ENCODE measurements at regions not wholly inside any gene's neighbourhood (a gene's known extent, or its start where the extent isn't known, plus 50 kb on each side); places are given as distances from the start of the nearest gene placed in this dataset.

DNA sequence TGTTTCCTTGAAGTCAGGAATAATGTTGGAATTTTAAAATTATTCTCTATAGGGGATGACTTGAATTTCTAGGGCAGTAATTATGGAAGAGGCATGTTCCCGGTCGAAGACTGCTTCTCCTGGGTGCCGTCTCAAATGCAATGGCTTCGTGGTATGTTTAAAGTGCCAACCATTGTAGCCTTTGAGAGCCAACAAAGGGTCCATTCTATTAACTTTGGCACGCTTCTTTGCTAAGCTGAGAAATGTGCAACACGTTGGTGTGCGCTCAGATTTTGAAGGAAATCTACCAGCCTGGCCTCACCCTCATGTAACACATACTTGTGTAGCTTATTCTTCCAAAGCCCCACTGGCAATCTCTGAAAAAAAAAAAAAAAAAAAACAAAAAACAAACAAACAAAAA is 221.2 kb upstream of the ANKH start:
- Mint-ChIP-seq H3K9me3 (ENCODE audit: insufficient read depth) (no peaks in the 10 kb centered on the region), H3K4me3 (no peak overlapping the region), H3K36me3 (ENCODE audit: low read depth) (no peaks in the 10 kb centered on the region), H3K27ac (no peak overlapping the region), H3K27me3 (ENCODE audit: low read depth) (no peaks in the 10 kb centered on the region), H3K4me1 (ENCODE audit: low read depth) (no peaks in the 10 kb centered on the region)
- CTCF ChIA-PET, result no interaction called here
- POLR2A ChIA-PET, result no interaction called here
- DNase-seq (no peak), ATAC-seq (no peak)

DNA sequence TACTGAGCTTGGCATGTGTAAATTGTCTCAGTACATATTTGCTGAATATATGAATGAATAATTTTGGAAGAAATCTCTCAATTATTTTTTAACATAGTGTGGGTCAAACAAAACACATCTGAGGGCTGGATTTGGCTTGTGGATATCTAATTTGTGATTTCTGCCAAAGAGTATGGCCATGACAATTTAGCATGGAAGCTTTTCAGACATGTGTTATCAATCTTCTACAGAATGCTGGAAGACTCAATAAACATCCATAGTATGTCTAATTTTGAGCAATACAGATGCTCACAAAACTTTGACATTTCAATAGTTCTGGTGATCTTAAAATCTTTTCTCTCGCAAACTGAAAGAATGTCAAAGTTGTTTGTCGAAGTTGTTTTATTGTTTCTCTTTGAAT is 214.1 kb upstream of the ANKH start:
- H3K36me3 Mint-ChIP-seq (ENCODE audit: low read depth), result no peaks in the 10 kb centered on the region
- no peaks in the 10 kb centered on the region for H3K9me3 Mint-ChIP-seq (ENCODE audit: insufficient read depth)
- H3K27ac Mint-ChIP-seq, result no peak overlapping the region
- no peak for ATAC-seq
- POLR2A ChIA-PET, result no interaction called here
- H3K4me1 Mint-ChIP-seq (ENCODE audit: low read depth), result no peaks in the 10 kb centered on the region
- CTCF ChIA-PET, result interaction anchor here (0.6 kb wide), 1 partner anchor 20 kb away, joined by 3 read pairs; no protein-coding TSS in a partner anchor
- H3K27me3 Mint-ChIP-seq (ENCODE audit: low read depth), result no peaks in the 10 kb centered on the region
- DNase-seq, result no peak
- no peak overlapping the region for H3K4me3 Mint-ChIP-seq

- no peaks in the 10 kb centered on the region for H3K36me3 Mint-ChIP-seq (ENCODE audit: low read depth)
- no peak overlapping the region for H3K4me3 Mint-ChIP-seq
- no peaks in the 10 kb centered on the region for H3K27me3 Mint-ChIP-seq (ENCODE audit: low read depth)
- H3K4me1 Mint-ChIP-seq (ENCODE audit: low read depth), result no peaks in the 10 kb centered on the region
- POLR2A ChIA-PET, result no interaction called here
- H3K27ac Mint-ChIP-seq, result no peak overlapping the region
- H3K9me3 Mint-ChIP-seq (ENCODE audit: insufficient read depth), result no peaks in the 10 kb centered on the region
- DNase-seq (no peak), ATAC-seq (no peak)
- CTCF ChIA-PET, result interaction anchor here (1.0 kb wide), 1 partner anchor 24 kb away, joined by 3 read pairs; no protein-coding TSS in a partner anchor
Measured at GRCh38 chr5:15082096-15082495, 210.5 kb upstream of the ANKH start.

DNA sequence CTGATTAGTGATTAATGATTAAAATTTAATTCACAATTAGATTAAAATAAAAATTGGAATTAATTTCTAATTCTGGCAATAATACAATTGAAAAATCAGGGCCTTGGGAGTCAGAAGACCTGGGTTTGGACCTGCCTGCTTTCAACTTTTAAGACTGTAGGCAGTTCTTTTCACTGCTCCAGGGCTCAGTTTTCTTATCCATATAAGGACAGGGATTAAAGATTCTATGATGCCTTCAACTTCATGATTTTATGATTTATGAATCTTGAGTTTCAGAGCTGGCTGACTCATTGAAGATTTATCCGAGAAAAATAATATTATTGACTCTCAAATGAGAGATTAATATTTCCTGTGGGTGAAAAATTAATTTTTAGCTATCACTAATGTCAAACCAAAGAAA is 208.6 kb upstream of the ANKH start:
- Mint-ChIP-seq H3K27ac (no peak overlapping the region), H3K36me3 (ENCODE audit: low read depth) (no peaks in the 10 kb centered on the region), H3K4me3 (no peak overlapping the region), H3K4me1 (ENCODE audit: low read depth) (no peaks in the 10 kb centered on the region), H3K27me3 (ENCODE audit: low read depth) (no peaks in the 10 kb centered on the region), H3K9me3 (ENCODE audit: insufficient read depth) (no peaks in the 10 kb centered on the region)
- ATAC-seq (no peak), DNase-seq (no peak)
- CTCF ChIA-PET, result no interaction called here
- POLR2A ChIA-PET, result no interaction called here

GRCh38 chr5:15079566-15079965 is 208.0 kb upstream of the ANKH start:
- no peak for DNase-seq
- Mint-ChIP-seq H3K4me3 (no peak overlapping the region), H3K27ac (no peak overlapping the region), H3K9me3 (ENCODE audit: insufficient read depth) (no peaks in the 10 kb centered on the region), H3K36me3 (ENCODE audit: low read depth) (no peaks in the 10 kb centered on the region), H3K4me1 (ENCODE audit: low read depth) (no peaks in the 10 kb centered on the region), H3K27me3 (ENCODE audit: low read depth) (no peaks in the 10 kb centered on the region)
- no peak for ATAC-seq
- ChIA-PET CTCF (no interaction called here), POLR2A (no interaction called here)

DNA sequence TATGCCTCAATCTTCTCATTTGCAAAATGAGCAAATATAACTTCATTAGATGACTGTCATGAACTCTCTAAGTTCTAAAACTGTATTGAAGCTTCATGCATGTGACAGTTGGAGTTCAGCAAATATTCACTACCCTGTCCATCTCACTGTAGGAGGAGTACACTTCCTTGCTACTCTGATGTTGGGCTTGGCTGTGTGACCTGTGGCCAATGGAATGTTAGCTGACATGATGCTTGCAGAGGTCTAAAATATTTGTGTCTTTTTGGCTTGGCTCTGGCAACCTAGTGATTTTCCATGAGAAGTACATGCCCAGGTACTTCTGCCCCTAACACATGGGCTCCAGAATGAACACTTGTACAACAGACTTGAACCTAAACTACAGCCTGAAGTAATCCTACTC is 203.1 kb upstream of the ANKH start:
- H3K4me3 Mint-ChIP-seq, result no peak overlapping the region
- ChIA-PET POLR2A (no interaction called here), CTCF (no interaction called here)
- H3K9me3 Mint-ChIP-seq (ENCODE audit: insufficient read depth), result no peaks in the 10 kb centered on the region
- no peaks in the 10 kb centered on the region for H3K36me3 Mint-ChIP-seq (ENCODE audit: low read depth)
- no peak overlapping the region for H3K27ac Mint-ChIP-seq
- no peaks in the 10 kb centered on the region for H3K4me1 Mint-ChIP-seq (ENCODE audit: low read depth)
- ATAC-seq, result no peak
- no peak for DNase-seq
- no peaks in the 10 kb centered on the region for H3K27me3 Mint-ChIP-seq (ENCODE audit: low read depth)

DNA sequence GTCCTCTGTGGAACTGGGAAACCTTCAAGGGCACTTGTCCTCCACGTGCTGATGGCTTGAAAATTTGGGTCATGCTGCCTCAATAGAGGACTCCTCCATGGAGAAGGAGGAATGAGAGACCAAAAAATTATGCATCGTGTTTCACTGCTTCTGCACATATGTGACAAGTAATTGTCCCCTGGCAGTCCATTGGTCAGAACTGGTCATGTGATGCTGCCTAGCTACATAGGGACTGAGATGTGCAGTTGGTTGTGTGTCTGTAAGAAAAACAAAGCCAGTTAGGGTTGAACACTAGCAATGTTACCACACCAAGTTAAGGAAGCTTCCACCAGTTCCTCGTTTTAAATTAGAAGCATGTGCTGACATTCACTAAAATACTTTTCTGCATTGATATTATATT is 201.9 kb upstream of the ANKH start:
- ATAC-seq (no peak), DNase-seq (no peak)
- no peaks in the 10 kb centered on the region for H3K36me3 Mint-ChIP-seq (ENCODE audit: low read depth)
- H3K4me3 Mint-ChIP-seq, result no peak overlapping the region
- H3K9me3 Mint-ChIP-seq (ENCODE audit: insufficient read depth), result no peaks in the 10 kb centered on the region
- no peaks in the 10 kb centered on the region for H3K4me1 Mint-ChIP-seq (ENCODE audit: low read depth)
- H3K27me3 Mint-ChIP-seq (ENCODE audit: low read depth), result no peaks in the 10 kb centered on the region
- ChIA-PET POLR2A (no interaction called here), CTCF (no interaction called here)
- H3K27ac Mint-ChIP-seq, result no peak overlapping the region

- Mint-ChIP-seq H3K36me3 (ENCODE audit: low read depth) (no peaks in the 10 kb centered on the region), H3K27me3 (ENCODE audit: low read depth) (no peaks in the 10 kb centered on the region), H3K4me1 (ENCODE audit: low read depth) (no peaks in the 10 kb centered on the region), H3K4me3 (no peak overlapping the region), H3K27ac (no peak overlapping the region), H3K9me3 (ENCODE audit: insufficient read depth) (no peaks in the 10 kb centered on the region)
- no peak for DNase-seq
- no peak for ATAC-seq
- POLR2A ChIA-PET, result no interaction called here
- CTCF ChIA-PET, result no interaction called here
Measured at GRCh38 chr5:15070907-15071306, 199.3 kb upstream of the ANKH start.

DNA sequence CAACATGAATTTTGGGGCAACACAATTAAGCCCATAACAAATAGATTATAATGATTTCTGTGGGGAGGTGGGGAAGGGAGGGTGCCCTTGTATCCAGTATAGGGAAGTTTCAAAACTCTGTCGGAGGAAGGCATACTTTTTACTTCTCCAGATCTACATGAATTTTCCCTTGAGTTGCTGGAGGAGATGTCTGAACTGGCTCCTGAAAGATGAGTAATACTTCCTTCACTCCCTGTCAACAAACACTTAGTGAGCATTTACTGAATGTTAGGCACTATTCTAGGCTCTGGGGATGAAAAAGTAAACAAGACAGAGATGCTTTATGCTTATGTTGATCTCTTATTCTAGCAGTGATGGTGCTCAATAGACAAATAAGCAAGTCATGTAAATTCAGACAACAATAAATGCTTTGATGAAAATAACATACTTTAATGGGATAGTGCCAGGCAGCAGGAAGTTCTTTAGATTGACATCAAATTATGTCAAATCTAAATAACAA is 197.9 kb upstream of the ANKH start:
- ChIA-PET CTCF (no interaction called here), POLR2A (no interaction called here)
- no peaks in the 10 kb centered on the region for H3K4me1 Mint-ChIP-seq (ENCODE audit: low read depth)
- H3K36me3 Mint-ChIP-seq (ENCODE audit: low read depth), result no peaks in the 10 kb centered on the region
- H3K27me3 Mint-ChIP-seq (ENCODE audit: low read depth), result no peaks in the 10 kb centered on the region
- H3K4me3 Mint-ChIP-seq, result no peak overlapping the region
- H3K9me3 Mint-ChIP-seq (ENCODE audit: insufficient read depth), result no peaks in the 10 kb centered on the region
- DNase-seq, result no peak
- no peak overlapping the region for H3K27ac Mint-ChIP-seq
- no peak for ATAC-seq

- H3K27ac Mint-ChIP-seq, result no peak overlapping the region
- no peaks in the 10 kb centered on the region for H3K27me3 Mint-ChIP-seq (ENCODE audit: low read depth)
- DNase-seq, result no peak
- H3K4me3 Mint-ChIP-seq, result no peak overlapping the region
- H3K36me3 Mint-ChIP-seq (ENCODE audit: low read depth), result no peaks in the 10 kb centered on the region
- POLR2A ChIA-PET, result no interaction called here
- H3K9me3 Mint-ChIP-seq (ENCODE audit: insufficient read depth), result no peaks in the 10 kb centered on the region
- no peak for ATAC-seq
- CTCF ChIA-PET, result no interaction called here
- no peaks in the 10 kb centered on the region for H3K4me1 Mint-ChIP-seq (ENCODE audit: low read depth)
Measured at GRCh38 chr5:15065091-15065490, 193.5 kb upstream of the ANKH start.

- DNase-seq, result no peak
- CTCF ChIA-PET, result no interaction called here
- H3K27ac Mint-ChIP-seq, result no peak overlapping the region
- H3K36me3 Mint-ChIP-seq (ENCODE audit: low read depth), result no peaks in the 10 kb centered on the region
- POLR2A ChIA-PET, result no interaction called here
- no peak overlapping the region for H3K4me3 Mint-ChIP-seq
- ATAC-seq, result no peak
- no peaks in the 10 kb centered on the region for H3K9me3 Mint-ChIP-seq (ENCODE audit: insufficient read depth)
- no peaks in the 10 kb centered on the region for H3K4me1 Mint-ChIP-seq (ENCODE audit: low read depth)
- H3K27me3 Mint-ChIP-seq (ENCODE audit: low read depth), result no peaks in the 10 kb centered on the region
Measured at GRCh38 chr5:15064396-15064795, 192.8 kb upstream of the ANKH start.

GRCh38 chr5:15056988-15057592 is 185.5 kb upstream of the ANKH start:
- CTCF ChIA-PET, result no interaction called here

DNA sequence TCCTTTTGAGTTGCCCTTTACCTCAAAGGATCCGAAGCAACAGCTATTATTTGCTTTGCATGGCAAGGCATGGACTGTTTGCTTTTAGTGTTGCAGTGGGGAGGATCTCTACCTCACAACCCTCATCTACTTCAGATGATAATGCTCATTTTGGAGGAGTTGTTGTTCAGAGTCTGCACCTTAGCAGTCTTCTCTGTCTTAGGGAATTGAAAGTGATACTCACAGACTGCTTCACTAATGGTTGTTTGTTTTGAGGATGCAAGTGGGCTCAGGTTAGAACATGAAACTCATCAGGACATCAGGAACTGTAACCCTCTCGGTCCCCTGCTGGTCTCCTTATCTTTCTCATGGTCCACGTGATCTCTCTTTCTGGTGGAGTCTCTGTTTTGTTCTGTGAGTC is 172.9 kb upstream of the ANKH start:
- Mint-ChIP-seq H3K27ac (no peak overlapping the region), H3K27me3 (ENCODE audit: low read depth) (peaks cover 5% of the 10 kb centered on the region), H3K4me3 (no peak overlapping the region), H3K9me3 (ENCODE audit: insufficient read depth) (no peaks in the 10 kb centered on the region), H3K36me3 (ENCODE audit: low read depth) (no peaks in the 10 kb centered on the region), H3K4me1 (ENCODE audit: low read depth) (no peaks in the 10 kb centered on the region)
- CTCF ChIA-PET, result no interaction called here
- POLR2A ChIA-PET, result no interaction called here
- DNase-seq, result no peak
- no peak for ATAC-seq

More at GRCh38 chr5:15056988-15057592, 185.5 kb upstream of the ANKH start:
- Mint-ChIP-seq H3K9me3 (ENCODE audit: insufficient read depth) (no peaks in the 10 kb centered on the region), H3K36me3 (ENCODE audit: low read depth) (no peaks in the 10 kb centered on the region), H3K4me3 (no peak overlapping the region), H3K27me3 (ENCODE audit: low read depth) (peaks cover 7% of the 10 kb centered on the region), H3K4me1 (ENCODE audit: low read depth) (no peaks in the 10 kb centered on the region), H3K27ac (no peak overlapping the region)
- POLR2A ChIA-PET, result no interaction called here
- no peak for DNase-seq
- ATAC-seq, result no peak

All from activated CD8-positive, alpha-beta T cell treated with anti-CD3 and anti-CD28 coated beads, Interleukin-2, amount 10 ng/mL, durations not matched to agents 7 days and 5 days (primary cell).